ENCODE measurements at regions not wholly inside any gene's neighbourhood (a gene's known extent, or its start where the extent isn't known, plus 50 kb on each side); places are given as distances from the start of the nearest gene placed in this dataset.
"Not testable (repeated sequence)": the region's sequence is repeated elsewhere in the genome, so short reads cannot be mapped to it uniquely, and the experiment has no call there.

DNA sequence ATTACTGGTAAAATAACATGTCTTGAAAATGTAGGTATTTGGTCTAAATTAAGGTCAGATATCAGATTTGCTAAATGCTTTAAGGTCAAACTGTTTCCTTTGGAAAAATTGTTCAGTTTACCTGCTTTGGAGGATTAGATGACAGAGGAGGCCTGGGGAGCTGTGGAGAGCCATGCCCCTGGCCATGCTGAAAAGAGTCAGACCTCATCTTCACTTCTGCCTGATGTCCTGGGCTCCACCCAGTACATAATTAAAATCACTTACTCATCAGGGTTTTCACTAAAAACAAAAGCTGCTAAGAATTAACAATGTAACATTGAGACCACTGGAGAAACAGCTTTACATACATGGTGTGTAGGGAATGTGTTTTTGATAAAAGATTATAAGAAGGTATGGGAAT, 60.8 kb upstream of the UNC93A start:
- no peak for DNase-seq

DNA sequence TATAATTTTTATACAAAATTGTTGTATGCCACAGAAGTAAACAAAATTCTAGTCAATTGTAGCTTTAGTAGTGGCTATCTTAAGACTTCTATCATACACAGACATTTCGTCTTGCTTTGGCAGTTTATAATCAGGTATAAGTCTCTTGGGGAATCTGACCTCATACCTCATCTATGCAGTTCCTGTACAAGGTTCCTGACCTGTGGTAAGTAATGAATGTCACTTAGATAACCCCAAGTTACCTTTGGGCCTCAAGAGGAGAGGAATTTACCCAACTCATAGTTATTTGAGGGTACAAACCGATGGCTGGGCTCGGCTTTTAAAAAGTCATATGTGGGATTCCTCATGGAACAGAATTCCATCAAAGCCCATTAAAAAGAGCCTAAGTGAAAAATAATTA, 58.8 kb upstream of the UNC93A start:
- no peak for DNase-seq

DNA sequence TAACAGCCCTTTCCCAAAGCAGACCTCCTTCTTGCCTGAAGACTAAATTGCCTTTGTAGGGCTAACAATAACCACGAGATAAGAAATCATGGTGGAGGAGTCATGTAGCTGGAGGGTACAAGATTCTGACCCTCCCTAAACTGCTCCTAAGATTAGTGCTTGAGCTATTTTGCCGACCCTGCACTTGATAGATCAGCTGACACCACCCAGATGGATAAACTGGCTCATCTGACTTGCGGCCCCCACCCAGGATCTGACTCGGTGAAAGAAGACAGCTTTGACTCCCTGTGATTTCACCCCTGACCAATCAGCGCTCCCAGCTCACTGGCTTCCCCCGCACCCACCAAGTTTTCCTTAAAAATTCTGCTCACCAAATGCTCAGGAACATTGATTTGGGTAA, 57.6 kb upstream of the UNC93A start:
- no peak for DNase-seq

DNA sequence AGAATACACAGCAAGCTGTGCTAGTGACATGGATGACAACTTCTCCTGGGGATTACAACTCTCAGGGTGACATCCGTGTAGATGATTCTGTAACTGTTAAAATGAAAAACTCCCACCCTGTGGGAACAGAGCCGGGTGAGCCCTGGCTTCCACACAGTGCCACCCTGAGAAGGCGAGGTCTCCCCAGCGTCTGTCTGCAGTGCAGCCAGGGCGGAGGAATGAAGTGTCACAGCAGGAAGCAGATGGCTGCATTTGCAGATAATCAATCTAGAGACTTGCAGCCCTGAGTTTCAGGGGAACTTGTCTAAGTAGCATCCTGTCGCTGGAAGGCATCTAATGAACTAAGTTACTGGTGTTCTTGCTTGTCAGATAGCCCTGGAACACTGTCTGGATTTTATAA, 56.5 kb upstream of the UNC93A start:
- DNase-seq, result not testable (repeated sequence)

DNA sequence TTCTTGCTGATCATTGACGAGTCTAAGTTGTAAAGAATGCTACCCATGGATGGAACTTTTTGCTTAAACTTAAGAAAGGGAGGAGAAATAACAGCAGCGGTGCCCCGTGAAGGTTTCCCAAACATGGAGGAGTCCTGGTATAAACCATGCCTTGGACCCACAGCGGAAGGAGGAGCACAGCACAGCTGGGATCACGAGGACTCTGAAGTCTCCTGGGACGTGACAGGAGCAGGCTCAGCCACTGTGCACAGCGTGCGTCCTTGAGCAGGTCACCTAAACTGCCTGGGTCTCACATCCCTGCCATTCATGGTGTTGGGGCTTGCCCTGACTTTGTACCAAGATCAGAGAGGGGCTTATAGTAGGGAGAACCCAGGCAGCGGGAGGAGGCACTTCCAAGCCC, 56.1 kb upstream of the UNC93A start:
- no peak for DNase-seq

DNA sequence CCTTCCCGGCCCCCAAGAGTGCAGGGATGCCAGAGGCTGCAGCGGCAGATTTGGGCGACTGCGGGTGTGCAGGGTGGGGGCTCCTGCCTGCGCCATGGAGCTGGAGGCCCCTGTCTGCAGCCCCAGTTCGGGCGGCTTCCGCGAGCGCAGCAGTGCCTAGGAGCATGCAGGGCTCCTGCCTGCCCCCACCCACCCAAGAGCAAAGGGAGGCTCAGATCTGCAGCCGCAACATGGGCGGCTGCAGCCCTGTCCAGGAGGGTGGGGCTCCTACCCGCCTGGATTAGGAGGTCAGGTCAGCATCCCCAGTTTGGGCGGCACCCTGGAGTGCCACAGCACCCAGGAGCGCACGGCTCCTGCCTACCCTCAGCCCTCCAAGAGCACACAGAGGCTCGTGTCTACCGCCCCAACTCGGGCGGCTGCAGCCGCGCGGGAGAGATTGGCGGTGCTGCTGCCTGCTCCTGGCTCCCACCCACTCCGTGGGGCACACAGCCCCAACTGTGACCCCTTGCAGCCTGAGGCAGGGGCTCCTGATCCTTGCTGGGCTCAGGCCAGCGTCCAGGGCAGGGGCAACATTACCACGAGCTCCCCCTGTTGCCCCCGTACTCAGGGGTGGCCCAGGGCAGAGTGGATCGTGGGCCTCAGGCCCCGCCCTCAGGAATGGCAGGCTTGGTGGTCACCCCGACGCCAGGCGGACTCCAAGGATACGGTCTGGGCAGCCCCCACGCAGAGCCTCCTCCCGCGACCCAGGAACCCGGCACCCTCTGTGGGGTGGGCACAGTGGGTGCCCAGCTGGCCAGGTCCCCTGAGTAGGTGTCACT, 55.5 kb upstream of the UNC93A start:
- DNase-seq, result no peak

DNA sequence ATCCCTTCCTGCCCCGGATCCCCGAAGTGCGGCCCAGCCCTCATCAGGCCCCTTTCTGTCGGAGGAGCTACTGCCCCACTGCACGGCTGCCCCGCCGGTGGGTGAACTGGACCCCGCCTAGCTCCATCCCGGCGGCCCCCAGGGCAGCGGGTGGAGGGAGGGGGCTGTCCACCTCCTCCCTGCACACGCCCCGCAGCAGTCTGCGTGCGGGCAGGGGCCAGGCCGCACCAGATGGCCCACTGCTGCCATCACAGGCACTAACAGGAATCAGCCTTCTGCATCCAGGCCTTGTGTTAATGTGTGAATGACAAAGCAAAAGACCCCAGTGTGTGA, 54.9 kb upstream of the UNC93A start:
- DNase-seq, result no peak

DNA sequence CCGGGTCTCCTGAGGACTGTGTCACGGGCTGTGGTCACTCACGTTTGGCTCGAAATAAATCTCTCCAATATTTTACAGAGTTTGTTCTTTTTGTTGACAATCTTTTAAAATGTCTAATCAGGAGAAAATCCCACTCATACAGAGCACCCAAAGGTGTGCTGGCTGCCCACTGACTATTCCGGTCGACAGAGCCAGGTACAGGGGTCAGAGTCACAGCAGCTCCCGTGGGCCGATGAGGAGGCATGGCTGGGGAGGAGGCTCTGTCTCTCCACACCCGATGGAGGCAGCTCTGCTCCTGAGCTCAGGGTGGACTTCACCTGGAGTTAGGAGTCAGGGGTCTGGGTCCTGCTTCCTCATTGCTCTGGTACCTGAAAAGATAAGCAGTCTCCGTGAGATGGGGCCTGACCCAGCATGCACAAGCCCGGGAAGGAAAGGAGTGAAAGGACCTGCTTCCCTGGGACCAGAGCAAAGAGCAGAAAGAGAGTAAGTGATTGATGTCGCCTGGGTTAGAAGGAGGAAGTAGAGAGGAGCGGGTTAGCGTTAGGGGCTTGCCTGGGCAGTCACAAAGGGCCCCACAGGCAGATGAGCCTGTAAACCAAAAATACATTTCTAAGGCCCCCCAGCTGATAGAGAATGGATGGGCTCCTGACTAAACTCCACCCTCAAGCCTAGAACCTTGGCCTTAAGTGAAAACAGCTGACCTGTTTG, 53.5 kb upstream of the UNC93A start:
- DNase-seq, result no peak

DNA sequence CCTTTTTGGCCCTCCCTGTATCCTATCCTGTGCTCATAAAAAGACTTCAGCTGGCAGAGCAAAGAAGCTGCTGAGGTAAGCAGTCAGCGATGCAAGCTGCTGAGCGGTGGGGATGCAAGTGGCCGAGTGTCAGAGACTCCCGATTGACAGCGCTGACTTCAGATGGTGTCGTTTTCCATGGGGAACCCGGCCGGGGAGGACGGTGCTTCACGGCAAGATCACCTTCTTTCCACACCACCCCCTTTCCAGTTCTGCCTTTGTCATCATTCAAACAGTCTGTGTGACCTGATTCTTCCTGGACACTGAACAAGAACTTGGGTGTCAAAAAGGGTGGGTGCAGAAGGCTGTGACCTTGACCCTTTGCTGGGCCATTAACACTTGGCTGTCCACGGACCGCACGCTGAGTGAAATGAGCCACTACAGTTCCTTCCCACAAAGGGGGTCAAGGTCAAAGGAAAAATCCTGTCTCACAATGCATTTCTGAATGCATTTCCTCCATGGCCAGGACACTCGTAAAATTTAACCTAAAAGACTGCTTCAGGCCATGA, 52.9 kb upstream of the UNC93A start:
- DNase-seq, result no peak

DNA sequence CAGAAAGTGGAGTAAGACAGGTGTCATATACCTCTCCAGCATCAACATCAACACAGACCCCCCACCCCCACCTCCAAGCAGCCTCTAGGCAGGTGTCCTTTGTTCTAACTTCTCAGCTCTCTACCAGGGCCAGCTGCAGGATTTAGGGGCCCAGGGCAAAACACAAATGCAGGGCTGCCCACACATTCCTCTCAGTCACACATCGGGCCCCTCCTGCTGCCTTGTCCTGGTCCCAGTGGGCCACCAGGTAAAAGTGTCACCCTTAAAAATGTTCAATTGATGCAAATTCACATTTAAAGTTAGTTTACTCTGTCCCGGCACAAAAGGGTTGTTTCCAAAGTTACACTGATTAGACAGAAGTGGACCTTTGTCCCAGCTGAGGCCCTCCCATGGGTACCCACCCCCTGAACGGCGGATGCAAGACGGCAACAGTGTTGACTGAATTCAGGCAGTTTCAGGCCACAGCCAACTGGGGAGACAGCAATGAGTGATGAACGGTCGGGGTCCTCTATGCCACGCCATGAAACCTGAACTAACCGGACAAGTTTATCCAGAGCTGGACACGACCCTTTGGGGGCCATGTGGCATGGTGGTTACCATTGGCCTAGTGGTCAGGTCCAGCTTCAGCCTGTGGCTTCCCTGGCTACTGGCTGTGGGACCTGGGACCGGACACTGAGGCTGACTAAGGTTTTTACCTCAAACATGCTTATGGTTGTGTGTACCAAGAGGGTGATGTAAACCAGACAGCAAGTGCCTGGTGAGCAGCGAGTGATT, 52.2 kb upstream of the UNC93A start:
- DNase-seq, result no peak

DNA sequence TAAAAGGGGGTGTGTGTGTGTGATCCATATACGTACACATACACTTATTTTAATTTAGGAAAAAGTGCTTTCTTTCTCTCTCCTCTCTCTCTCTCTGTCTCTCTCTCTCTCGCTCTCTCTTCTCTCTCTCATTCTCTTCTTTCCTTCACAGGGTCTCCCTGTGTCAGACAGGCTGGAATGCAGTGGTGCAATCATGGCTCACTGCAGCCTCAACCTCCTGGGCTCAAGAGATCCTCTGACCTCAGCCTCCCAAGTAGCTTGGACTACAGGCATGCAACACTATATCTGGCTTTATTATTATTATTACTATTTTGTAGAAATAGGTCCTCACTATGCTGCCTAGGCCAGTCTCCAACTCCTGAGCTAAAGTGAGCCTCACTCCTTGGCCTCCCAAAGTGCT, 51.6 kb upstream of the UNC93A start:
- not testable (repeated sequence) for DNase-seq

DNA sequence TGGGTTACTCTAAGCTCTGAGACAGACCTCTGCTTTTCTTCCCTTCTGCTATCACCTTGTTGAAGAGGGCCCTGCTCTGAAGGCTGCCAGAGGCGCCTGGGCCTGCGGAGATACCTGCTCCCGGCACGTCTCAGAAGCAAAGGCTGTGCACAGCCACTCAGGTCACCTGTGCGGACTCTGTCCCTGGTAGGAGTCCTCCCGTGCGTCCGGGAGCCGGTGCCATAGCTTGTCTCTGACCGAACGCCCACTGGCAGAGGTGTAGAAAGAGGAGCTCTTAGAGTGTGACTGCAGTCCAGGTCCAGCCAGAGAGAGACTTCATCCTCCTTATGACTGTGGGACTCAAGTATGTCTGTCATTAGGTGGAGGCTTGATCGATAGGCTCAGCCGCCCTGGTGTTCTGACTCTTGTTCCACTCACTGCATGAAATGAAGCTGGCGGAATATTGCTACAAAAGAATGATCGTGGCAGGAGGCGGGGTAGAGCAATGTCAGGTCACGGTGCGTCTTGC, 51.0 kb upstream of the UNC93A start:
- no peak for DNase-seq

Measured in midbrain (tissue), 1 donor.